ENCODE measurements at regions not wholly inside any gene's neighbourhood (a gene's known extent, or its start where the extent isn't known, plus 50 kb on each side); places are given as distances from the start of the nearest gene placed in this dataset.

- Histone ChIP-seq H3K36me3 (ENCODE audit: control insufficient read depth in 2 of 2, insufficient read depth in 2 of 2, low read length in 2 of 2) (no peaks in the 10 kb centered on the region), H3K4me3 (ENCODE audit: low read length in 2 of 2) (no peak overlapping the region), H3K4me1 (ENCODE audit: control insufficient read depth, insufficient read depth, low read length) (no peaks in the 10 kb centered on the region), H3K9me3 (ENCODE audit: control insufficient read depth in 2 of 2, low read length in 2 of 2) (no peaks in the 10 kb centered on the region), H3K27me3 (ENCODE audit: control insufficient read depth in 1 of 2, insufficient read depth in 2 of 2, low read length in 2 of 2) (no peaks in the 10 kb centered on the region), H3K9ac (ENCODE audit: low read length in 2 of 2) (no peak overlapping the region), H3K27ac (ENCODE audit: low read length) (no peak overlapping the region)
Observed at GRCh38 chr14:38775986-38776385, 327.0 kb downstream of the SEC23A start.

- Histone ChIP-seq H3K27ac (ENCODE audit: low read length) (no peak overlapping the region), H3K9ac (ENCODE audit: low read length in 2 of 2) (no peak overlapping the region), H3K4me3 (ENCODE audit: low read length in 2 of 2) (no peak overlapping the region), H3K36me3 (ENCODE audit: control insufficient read depth in 2 of 2, insufficient read depth in 2 of 2, low read length in 2 of 2) (no peaks in the 10 kb centered on the region), H3K4me1 (ENCODE audit: control insufficient read depth, insufficient read depth, low read length) (no peaks in the 10 kb centered on the region), H3K27me3 (ENCODE audit: control insufficient read depth in 1 of 2, insufficient read depth in 2 of 2, low read length in 2 of 2) (no peaks in the 10 kb centered on the region), H3K9me3 (ENCODE audit: control insufficient read depth in 2 of 2, low read length in 2 of 2) (no peaks in the 10 kb centered on the region)
Observed at GRCh38 chr14:38774162-38774561, 328.9 kb downstream of the SEC23A start.

- H3K27me3 ChIP-seq (ENCODE audit: control insufficient read depth in 1 of 2, insufficient read depth in 2 of 2, low read length in 2 of 2) = no peaks in the 10 kb centered on the region
- H3K9ac ChIP-seq (ENCODE audit: low read length in 2 of 2) = no peak overlapping the region
- no peaks in the 10 kb centered on the region for H3K4me1 ChIP-seq (ENCODE audit: control insufficient read depth, insufficient read depth, low read length)
- H3K27ac ChIP-seq (ENCODE audit: low read length) = no peak overlapping the region
- H3K9me3 ChIP-seq (ENCODE audit: control insufficient read depth in 2 of 2, low read length in 2 of 2) = no peaks in the 10 kb centered on the region
- H3K36me3 ChIP-seq (ENCODE audit: control insufficient read depth in 2 of 2, insufficient read depth in 2 of 2, low read length in 2 of 2) = no peaks in the 10 kb centered on the region
- no peak overlapping the region for H3K4me3 ChIP-seq (ENCODE audit: low read length in 2 of 2)
Observed at GRCh38 chr14:38770251-38770650, 332.8 kb downstream of the SEC23A start.

- H3K9me3 ChIP-seq (ENCODE audit: control insufficient read depth in 2 of 2, low read length in 2 of 2) = no peaks in the 10 kb centered on the region
- H3K9ac ChIP-seq (ENCODE audit: low read length in 2 of 2) = no peak overlapping the region
- no peaks in the 10 kb centered on the region for H3K4me1 ChIP-seq (ENCODE audit: control insufficient read depth, insufficient read depth, low read length)
- no peak overlapping the region for H3K4me3 ChIP-seq (ENCODE audit: low read length in 2 of 2)
- no peaks in the 10 kb centered on the region for H3K36me3 ChIP-seq (ENCODE audit: control insufficient read depth in 2 of 2, insufficient read depth in 2 of 2, low read length in 2 of 2)
- no peak overlapping the region for H3K27ac ChIP-seq (ENCODE audit: low read length)
- no peaks in the 10 kb centered on the region for H3K27me3 ChIP-seq (ENCODE audit: control insufficient read depth in 1 of 2, insufficient read depth in 2 of 2, low read length in 2 of 2)
Observed at GRCh38 chr14:38762845-38763244, 340.2 kb downstream of the SEC23A start.

- Histone ChIP-seq H3K4me1 (ENCODE audit: control insufficient read depth, insufficient read depth, low read length) (no peaks in the 10 kb centered on the region), H3K4me3 (ENCODE audit: low read length in 2 of 2) (no peak overlapping the region), H3K9ac (ENCODE audit: low read length in 2 of 2) (no peak overlapping the region), H3K36me3 (ENCODE audit: control insufficient read depth in 2 of 2, insufficient read depth in 2 of 2, low read length in 2 of 2) (no peaks in the 10 kb centered on the region), H3K9me3 (ENCODE audit: control insufficient read depth in 2 of 2, low read length in 2 of 2) (no peaks in the 10 kb centered on the region), H3K27me3 (ENCODE audit: control insufficient read depth in 1 of 2, insufficient read depth in 2 of 2, low read length in 2 of 2) (no peaks in the 10 kb centered on the region), H3K27ac (ENCODE audit: low read length) (no peak overlapping the region)
Observed at GRCh38 chr14:38762426-38762825, 340.6 kb downstream of the SEC23A start.

GRCh38 chr14:38761033-38761432 lies 342.0 kb downstream of the SEC23A start:
- H3K27ac ChIP-seq (ENCODE audit: low read length) = no peak overlapping the region
- no peaks in the 10 kb centered on the region for H3K4me1 ChIP-seq (ENCODE audit: control insufficient read depth, insufficient read depth, low read length)
- no peaks in the 10 kb centered on the region for H3K9me3 ChIP-seq (ENCODE audit: control insufficient read depth in 2 of 2, low read length in 2 of 2)
- H3K36me3 ChIP-seq (ENCODE audit: control insufficient read depth in 2 of 2, insufficient read depth in 2 of 2, low read length in 2 of 2) = no peaks in the 10 kb centered on the region
- H3K27me3 ChIP-seq (ENCODE audit: control insufficient read depth in 1 of 2, insufficient read depth in 2 of 2, low read length in 2 of 2) = no peaks in the 10 kb centered on the region
- H3K9ac ChIP-seq (ENCODE audit: low read length in 2 of 2) = no peak overlapping the region
- H3K4me3 ChIP-seq (ENCODE audit: low read length in 2 of 2) = no peak overlapping the region

GRCh38 chr14:38758661-38759060 lies 344.4 kb downstream of the SEC23A start:
- Histone ChIP-seq H3K27me3 (ENCODE audit: control insufficient read depth in 1 of 2, insufficient read depth in 2 of 2, low read length in 2 of 2) (no peaks in the 10 kb centered on the region), H3K27ac (ENCODE audit: low read length) (no peak overlapping the region), H3K36me3 (ENCODE audit: control insufficient read depth in 2 of 2, insufficient read depth in 2 of 2, low read length in 2 of 2) (no peaks in the 10 kb centered on the region), H3K9me3 (ENCODE audit: control insufficient read depth in 2 of 2, low read length in 2 of 2) (no peaks in the 10 kb centered on the region), H3K9ac (ENCODE audit: low read length in 2 of 2) (no peak overlapping the region), H3K4me1 (ENCODE audit: control insufficient read depth, insufficient read depth, low read length) (no peaks in the 10 kb centered on the region), H3K4me3 (ENCODE audit: low read length in 2 of 2) (no peak overlapping the region)

GRCh38 chr14:38755036-38755435 lies 348.0 kb downstream of the SEC23A start:
- H3K4me3 ChIP-seq (ENCODE audit: low read length in 2 of 2) = no peak overlapping the region
- H3K4me1 ChIP-seq (ENCODE audit: control insufficient read depth, insufficient read depth, low read length) = no peaks in the 10 kb centered on the region
- H3K9me3 ChIP-seq (ENCODE audit: control insufficient read depth in 2 of 2, low read length in 2 of 2) = no peaks in the 10 kb centered on the region
- H3K9ac ChIP-seq (ENCODE audit: low read length in 2 of 2) = no peak overlapping the region
- no peak overlapping the region for H3K27ac ChIP-seq (ENCODE audit: low read length)
- no peaks in the 10 kb centered on the region for H3K36me3 ChIP-seq (ENCODE audit: control insufficient read depth in 2 of 2, insufficient read depth in 2 of 2, low read length in 2 of 2)
- H3K27me3 ChIP-seq (ENCODE audit: control insufficient read depth in 1 of 2, insufficient read depth in 2 of 2, low read length in 2 of 2) = no peaks in the 10 kb centered on the region

GRCh38 chr14:38752750-38753149 lies 350.3 kb downstream of the SEC23A start:
- Histone ChIP-seq H3K4me1 (ENCODE audit: control insufficient read depth, insufficient read depth, low read length) (no peaks in the 10 kb centered on the region), H3K4me3 (ENCODE audit: low read length in 2 of 2) (no peak overlapping the region), H3K27me3 (ENCODE audit: control insufficient read depth in 1 of 2, insufficient read depth in 2 of 2, low read length in 2 of 2) (no peaks in the 10 kb centered on the region), H3K36me3 (ENCODE audit: control insufficient read depth in 2 of 2, insufficient read depth in 2 of 2, low read length in 2 of 2) (no peaks in the 10 kb centered on the region), H3K27ac (ENCODE audit: low read length) (no peak overlapping the region), H3K9me3 (ENCODE audit: control insufficient read depth in 2 of 2, low read length in 2 of 2) (no peaks in the 10 kb centered on the region), H3K9ac (ENCODE audit: low read length in 2 of 2) (no peak overlapping the region)

- Histone ChIP-seq H3K4me1 (ENCODE audit: control insufficient read depth, insufficient read depth, low read length) (no peaks in the 10 kb centered on the region), H3K9me3 (ENCODE audit: control insufficient read depth in 2 of 2, low read length in 2 of 2) (no peaks in the 10 kb centered on the region), H3K4me3 (ENCODE audit: low read length in 2 of 2) (no peak overlapping the region), H3K27ac (ENCODE audit: low read length) (no peak overlapping the region), H3K9ac (ENCODE audit: low read length in 2 of 2) (no peak overlapping the region), H3K27me3 (ENCODE audit: control insufficient read depth in 1 of 2, insufficient read depth in 2 of 2, low read length in 2 of 2) (no peaks in the 10 kb centered on the region), H3K36me3 (ENCODE audit: control insufficient read depth in 2 of 2, insufficient read depth in 2 of 2, low read length in 2 of 2) (no peaks in the 10 kb centered on the region)
Observed at GRCh38 chr14:38752341-38752740, 350.7 kb downstream of the SEC23A start.

GRCh38 chr14:38751459-38751858 lies 351.6 kb downstream of the SEC23A start:
- Histone ChIP-seq H3K4me3 (ENCODE audit: low read length in 2 of 2) (no peak overlapping the region), H3K27ac (ENCODE audit: low read length) (no peak overlapping the region), H3K4me1 (ENCODE audit: control insufficient read depth, insufficient read depth, low read length) (no peaks in the 10 kb centered on the region)

GRCh38 chr14:38749936-38750335 lies 353.1 kb downstream of the SEC23A start:
- no peak overlapping the region for H3K9ac ChIP-seq (ENCODE audit: low read length in 2 of 2)
- H3K27me3 ChIP-seq (ENCODE audit: control insufficient read depth in 1 of 2, insufficient read depth in 2 of 2, low read length in 2 of 2) = no peaks in the 10 kb centered on the region
- H3K4me3 ChIP-seq (ENCODE audit: low read length in 2 of 2) = no peak overlapping the region
- H3K27ac ChIP-seq (ENCODE audit: low read length) = no peak overlapping the region
- H3K36me3 ChIP-seq (ENCODE audit: control insufficient read depth in 2 of 2, insufficient read depth in 2 of 2, low read length in 2 of 2) = no peaks in the 10 kb centered on the region
- H3K4me1 ChIP-seq (ENCODE audit: control insufficient read depth, insufficient read depth, low read length) = no peaks in the 10 kb centered on the region
- H3K9me3 ChIP-seq (ENCODE audit: control insufficient read depth in 2 of 2, low read length in 2 of 2) = no peaks in the 10 kb centered on the region

More at GRCh38 chr14:38751459-38751858, 351.6 kb downstream of the SEC23A start:
- no peaks in the 10 kb centered on the region for H3K27me3 ChIP-seq (ENCODE audit: control insufficient read depth in 1 of 2, insufficient read depth in 2 of 2, low read length in 2 of 2)
- no peaks in the 10 kb centered on the region for H3K9me3 ChIP-seq (ENCODE audit: control insufficient read depth in 2 of 2, low read length in 2 of 2)
- H3K9ac ChIP-seq (ENCODE audit: low read length in 2 of 2) = no peak overlapping the region
- H3K36me3 ChIP-seq (ENCODE audit: control insufficient read depth in 2 of 2, insufficient read depth in 2 of 2, low read length in 2 of 2) = no peaks in the 10 kb centered on the region

All from stomach smooth muscle (tissue), 2 donors.